ENCODE measurements at regions not wholly inside any gene's neighbourhood (a gene's known extent, or its start where the extent isn't known, plus 50 kb on each side); places are given as distances from the start of the nearest gene placed in this dataset.

- TF ChIP-seq CTCF (conservative IDR thresholded peaks at IDR 0.05 in 1 of 2, IDR thresholded peaks at IDR 0.05 in 1 of 2; ENCODE audit: extremely low read depth in 1 of 2, insufficient read depth in 1 of 2, low read depth in 1 of 2, low read length in 2 of 2) (no peak), EZH2 (IDR thresholded peaks at IDR 0.05; ENCODE audit: borderline replicate concordance, low read length) (no peak)
Observed at GRCh38 chr18:30618567-30618966, 424.0 kb downstream of the DSC3 start.

Data from mammary epithelial cell (primary cell).